Esophagus (tissue), 2 donors: ENCODE measurements at regions not wholly inside any gene's neighbourhood (a gene's known extent, or its start where the extent isn't known, plus 50 kb on each side); places are given as distances from the start of the nearest gene placed in this dataset.
"Not testable (repeated sequence)": the region's sequence is repeated elsewhere in the genome, so short reads cannot be mapped to it uniquely, and the experiment has no call there.

ENCODE experiments used
- H3K27ac ChIP-seq, 2 donors: one replicate each; pipeline ENCODE4 v1.5.1; 2013; ENCODE audit warnings: low read depth in 2 of 2, mild to moderate bottlenecking in 2 of 2, inconsistent platforms in 1 of 2, low read length in 1 of 2, moderate library complexity in 1 of 2
- H3K27me3 ChIP-seq, 2 donors: one replicate each; pipeline ENCODE4 v1.6.1; 2013; ENCODE audit warnings: low read length in 2 of 2, control low read depth in 1 of 2, mild to moderate bottlenecking in 1 of 2; ENCODE audit not compliant: insufficient read depth in 2 of 2, control insufficient read depth in 1 of 2
- H3K36me3 ChIP-seq, 2 donors: one replicate each; pipeline ENCODE4 v1.6.1; 2013; ENCODE audit warnings: low read length in 1 of 2; ENCODE audit not compliant: control insufficient read depth in 2 of 2, insufficient read depth in 2 of 2
- H3K4me1 ChIP-seq, 2 donors: one replicate each; pipeline ENCODE4 v1.6.1; 2013; ENCODE audit warnings: low read length in 1 of 2; ENCODE audit not compliant: control insufficient read depth in 2 of 2, insufficient read depth in 2 of 2
- H3K4me3 ChIP-seq, 2 donors: one replicate each; pipeline ENCODE4 v1.5.1; 2013; ENCODE audit warnings: low read length in 2 of 2, mild to moderate bottlenecking in 2 of 2, low read depth in 1 of 2, moderate library complexity in 1 of 2
- H3K9me3 ChIP-seq, 2 donors: one replicate each; pipeline ENCODE4 v1.6.1; 2013; ENCODE audit warnings: mild to moderate bottlenecking in 2 of 2, low read depth in 1 of 2, low read length in 1 of 2, moderate library complexity in 1 of 2; ENCODE audit not compliant: control insufficient read depth in 2 of 2, insufficient read depth in 1 of 2
- WGBS, 2 donors: extraction: QIAGEN DNeasy Blood & Tissue Kit; methylation state at CpG; one replicate each; pipeline ENCODE4 v1.1.7; 2013; 5-methylcytosine and 5-hydroxymethylcytosine counted together
- donor health status: healthy with polysubstance abuse.
- donor health status: Bipolar disorder and iron deficiency.

DNA sequence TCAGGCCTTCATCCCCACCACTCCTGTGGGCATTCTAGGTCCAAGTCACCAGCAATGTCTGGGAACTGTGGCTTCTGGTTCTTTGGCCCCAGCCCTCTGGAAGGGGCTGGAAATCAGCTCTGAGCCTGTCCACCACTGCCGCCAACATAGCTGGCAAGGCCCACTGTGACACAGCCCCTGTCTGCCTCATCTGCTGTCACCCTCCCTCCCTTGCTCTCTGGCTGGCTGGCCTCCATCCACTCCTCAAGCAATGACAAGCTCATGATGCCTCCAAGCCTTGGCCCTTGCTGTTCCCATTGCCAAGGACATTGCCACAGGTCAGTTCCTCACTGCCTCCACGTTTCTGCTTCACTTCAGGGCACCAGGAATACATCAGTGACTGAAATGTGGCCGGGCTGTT is 93.7 kb downstream of the LHX2 start:
- no peaks in the 10 kb centered on the region for H3K9me3 ChIP-seq
- H3K36me3 ChIP-seq: no peaks in the 10 kb centered on the region
- no peaks in the 10 kb centered on the region for H3K4me1 ChIP-seq
- no peak overlapping the region for H3K27ac ChIP-seq
- no peaks in the 10 kb centered on the region for H3K27me3 ChIP-seq
- WGBS, 2 donors: 75% methylated on average over 3 of the region's 3 CpGs
- no peak overlapping the region for H3K4me3 ChIP-seq

DNA sequence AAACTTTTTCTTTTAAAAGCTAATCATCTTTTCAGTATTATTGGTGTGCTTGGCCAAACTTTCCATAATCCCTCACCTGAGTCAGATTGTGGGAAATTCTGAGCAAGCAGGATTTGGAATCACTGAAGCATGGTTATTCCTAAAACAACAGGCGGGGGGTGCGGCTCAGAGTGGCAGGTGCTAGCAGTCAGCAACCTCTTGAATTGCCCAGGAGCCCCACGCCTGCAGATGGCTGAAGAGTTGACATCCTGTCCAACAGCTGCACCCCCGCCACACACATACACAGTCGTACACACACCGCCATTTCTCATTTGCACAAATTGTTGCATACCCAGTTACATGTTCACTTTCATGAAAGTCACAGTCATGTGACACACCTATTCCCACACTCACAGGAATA is 96.6 kb downstream of the LHX2 start:
- Histone ChIP-seq H3K36me3 (no peaks in the 10 kb centered on the region), H3K27me3 (no peaks in the 10 kb centered on the region), H3K4me3 (no peak overlapping the region), H3K4me1 (no peaks in the 10 kb centered on the region), H3K9me3 (no peaks in the 10 kb centered on the region), H3K27ac (no peak overlapping the region)
- 68 to 73% methylated on average over 6 of the region's 6 CpGs for WGBS, 2 donors

DNA sequence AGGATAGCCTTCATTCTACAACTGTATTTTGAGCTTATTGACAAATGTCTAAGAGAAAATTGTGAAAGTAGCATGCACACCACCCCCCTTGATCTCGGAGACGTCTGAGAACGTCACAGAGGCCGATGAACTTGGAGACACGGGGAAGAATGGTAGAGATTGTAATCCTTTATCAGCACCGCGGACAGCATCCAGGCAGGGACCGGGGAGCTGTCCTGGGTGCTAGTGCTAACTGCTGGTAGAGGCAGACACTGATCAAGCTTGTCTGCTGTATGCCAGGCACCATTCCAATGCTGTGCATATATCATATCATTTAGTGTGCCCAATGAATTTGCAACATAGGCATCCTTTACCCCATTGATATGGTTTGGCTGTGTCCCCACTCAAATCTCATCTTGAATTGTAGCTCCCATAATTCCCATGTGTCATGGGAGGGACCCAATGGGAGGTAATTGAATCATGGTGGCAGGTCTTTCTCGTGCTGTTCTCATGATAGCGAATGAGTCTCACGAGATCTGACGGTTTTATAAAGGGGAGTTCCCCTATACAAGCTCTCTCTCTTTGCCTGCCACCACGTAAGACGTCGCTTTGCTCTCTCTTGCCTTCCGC is 98.8 kb downstream of the LHX2 start:
- H3K4me1 ChIP-seq: no peaks in the 10 kb centered on the region
- no peak overlapping the region for H3K4me3 ChIP-seq
- H3K36me3 ChIP-seq: no peaks in the 10 kb centered on the region
- peaks cover 0 to 4% of the 10 kb centered on the region in 2 donors for H3K9me3 ChIP-seq
- no peaks in the 10 kb centered on the region for H3K27me3 ChIP-seq
- 39 to 41% methylated on average over 16 of the region's 16 CpGs for WGBS, 2 donors
- H3K27ac ChIP-seq: no peak overlapping the region

DNA sequence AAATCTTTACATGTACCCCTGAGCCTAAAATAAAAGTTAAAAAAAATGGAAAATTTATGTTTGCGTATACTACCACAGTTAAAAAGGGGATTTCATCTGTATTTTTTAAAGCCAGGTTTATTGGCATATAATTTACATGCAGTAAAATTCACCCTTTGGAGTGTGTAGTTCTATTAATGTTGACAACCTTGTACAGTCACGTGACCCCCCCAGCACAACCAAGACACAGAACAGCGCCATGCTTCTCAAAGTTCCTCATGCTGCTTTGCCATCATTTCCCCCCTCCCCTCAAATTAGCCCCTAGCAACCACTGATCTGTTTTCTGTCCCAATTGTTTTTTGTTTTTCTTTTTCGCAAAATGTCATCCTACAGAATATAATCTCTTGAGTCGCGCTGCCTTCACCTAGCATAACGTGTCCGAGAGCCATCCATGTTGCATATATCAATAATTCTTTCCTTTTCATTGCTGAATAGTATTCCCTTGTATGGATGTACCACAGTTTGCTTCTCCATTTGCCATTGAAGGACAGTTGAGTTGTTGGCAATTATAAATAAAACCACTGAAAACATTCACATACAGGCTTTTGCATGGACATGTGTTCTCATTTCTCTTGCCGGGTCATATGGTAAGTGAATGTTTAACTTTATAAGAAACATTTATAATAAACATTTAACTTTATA is 105.3 kb downstream of the LHX2 start:
- peaks cover 0 to 7% of the 10 kb centered on the region in 2 donors for H3K9me3 ChIP-seq
- H3K4me3 ChIP-seq: no peak overlapping the region
- no peak overlapping the region for H3K27ac ChIP-seq
- no peaks in the 10 kb centered on the region for H3K27me3 ChIP-seq
- no peaks in the 10 kb centered on the region for H3K4me1 ChIP-seq
- no peaks in the 10 kb centered on the region for H3K36me3 ChIP-seq
- WGBS, 2 donors: 88 to 91% methylated on average over 9 of the region's 9 CpGs

DNA sequence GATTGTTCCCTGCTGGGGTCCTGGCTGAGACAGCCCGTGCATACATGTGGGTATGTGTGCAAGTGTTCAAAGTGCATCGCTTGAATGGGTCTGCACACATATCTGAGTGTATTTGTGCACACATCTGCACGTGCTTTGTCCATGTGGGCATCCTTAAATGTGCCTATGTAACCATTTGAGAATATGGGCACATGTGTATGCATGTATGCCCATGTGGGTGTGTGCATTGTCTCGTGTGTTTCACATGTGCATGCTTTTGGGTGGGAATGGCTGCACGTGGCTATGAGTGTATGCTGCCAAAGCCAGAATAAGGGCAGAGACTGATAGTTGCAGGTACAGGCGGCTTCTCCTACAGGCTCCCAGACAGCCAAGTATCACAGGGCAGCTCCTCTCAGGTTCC is 107.3 kb downstream of the LHX2 start:
- Histone ChIP-seq H3K27ac (no peak overlapping the region), H3K4me3 (no peak overlapping the region), H3K27me3 (no peaks in the 10 kb centered on the region), H3K36me3 (no peaks in the 10 kb centered on the region), H3K9me3 (peaks cover 3 to 7% of the 10 kb centered on the region in 2 donors), H3K4me1 (no peaks in the 10 kb centered on the region)
- WGBS, 2 donors: 60 to 64% methylated on average over 6 of the region's 6 CpGs

DNA sequence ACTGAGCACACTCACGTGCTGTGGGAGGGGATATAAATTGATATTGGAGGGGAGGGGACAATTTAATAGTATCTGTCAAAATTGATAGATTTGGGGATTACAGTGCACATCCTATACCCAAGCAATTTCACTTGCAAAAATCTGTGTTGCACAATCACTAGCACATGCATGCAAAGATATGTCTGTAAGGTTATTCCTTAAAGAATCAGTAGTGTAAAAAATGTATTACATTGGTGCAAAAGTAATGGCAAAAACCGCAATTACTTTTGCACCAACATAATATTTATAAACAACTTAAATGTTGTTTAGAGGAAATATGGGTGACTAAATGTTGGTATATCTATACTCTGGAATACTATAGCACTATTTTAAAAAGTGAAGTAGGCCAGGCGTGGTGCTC is 108.7 kb downstream of the LHX2 start:
- 72 to 75% methylated on average over 3 of the region's 3 CpGs for WGBS, 2 donors

DNA sequence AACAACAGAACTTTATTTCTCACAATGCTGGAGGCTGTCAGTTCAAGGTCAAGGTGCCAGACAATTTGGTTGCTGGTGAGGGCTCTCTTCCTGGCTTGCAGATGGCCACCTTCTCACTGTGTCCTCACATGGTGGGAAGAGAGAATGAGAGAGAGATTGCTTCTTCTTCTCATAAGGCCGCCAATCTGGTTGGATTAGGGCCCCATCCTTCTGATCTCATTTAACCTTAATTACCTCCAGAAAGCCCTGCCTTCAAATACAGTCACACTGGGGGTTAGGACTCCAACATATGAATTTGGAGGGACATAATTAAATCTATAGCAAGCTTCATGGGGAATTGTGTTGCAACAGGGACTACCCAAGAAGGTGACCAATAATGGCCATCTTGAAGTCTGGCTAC is 110.2 kb downstream of the LHX2 start:
- H3K27me3 ChIP-seq: no peaks in the 10 kb centered on the region
- no peak overlapping the region for H3K27ac ChIP-seq
- H3K9me3 ChIP-seq: peaks cover 3% of the 10 kb centered on the region in 2 donors
- H3K36me3 ChIP-seq: no peaks in the 10 kb centered on the region
- WGBS, 2 donors: 94 to 96% methylated on average over 1 of the region's 1 CpG
- no peak overlapping the region for H3K4me3 ChIP-seq
- H3K4me1 ChIP-seq: no peaks in the 10 kb centered on the region

More for the DNA sequence above, 108.7 kb downstream of the LHX2 start:
- Histone ChIP-seq H3K4me1 (no peaks in the 10 kb centered on the region), H3K9me3 (peaks cover 3% of the 10 kb centered on the region in 2 donors), H3K36me3 (no peaks in the 10 kb centered on the region), H3K4me3 (no peak overlapping the region), H3K27ac (no peak overlapping the region), H3K27me3 (no peaks in the 10 kb centered on the region)

DNA sequence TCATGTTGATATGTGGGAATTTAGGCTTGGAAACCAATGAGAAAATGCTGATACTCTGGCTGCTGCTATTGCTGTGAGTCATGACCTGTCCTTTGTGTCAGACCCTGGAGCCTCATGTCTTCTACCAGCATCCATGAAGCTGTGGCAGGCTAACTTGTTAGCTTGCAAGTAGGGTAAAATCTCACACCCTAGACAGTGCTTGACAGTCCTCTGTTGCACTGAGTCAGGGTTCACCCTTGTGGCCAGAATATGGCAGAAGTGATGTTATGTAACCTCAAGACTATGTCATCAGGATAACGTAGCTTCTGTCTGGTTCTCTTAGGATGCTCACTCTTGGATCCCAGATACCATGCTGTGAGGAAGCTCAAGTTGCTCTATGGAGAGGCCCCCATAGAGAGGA is 110.8 kb downstream of the LHX2 start:
- H3K4me1 ChIP-seq: no peaks in the 10 kb centered on the region
- H3K4me3 ChIP-seq: no peak overlapping the region
- H3K9me3 ChIP-seq: peaks cover 3% of the 10 kb centered on the region in 2 donors
- WGBS, 2 donors: 72% methylated on average over 1 of the region's 1 CpG
- H3K27ac ChIP-seq: no peak overlapping the region
- no peaks in the 10 kb centered on the region for H3K27me3 ChIP-seq
- no peaks in the 10 kb centered on the region for H3K36me3 ChIP-seq

DNA sequence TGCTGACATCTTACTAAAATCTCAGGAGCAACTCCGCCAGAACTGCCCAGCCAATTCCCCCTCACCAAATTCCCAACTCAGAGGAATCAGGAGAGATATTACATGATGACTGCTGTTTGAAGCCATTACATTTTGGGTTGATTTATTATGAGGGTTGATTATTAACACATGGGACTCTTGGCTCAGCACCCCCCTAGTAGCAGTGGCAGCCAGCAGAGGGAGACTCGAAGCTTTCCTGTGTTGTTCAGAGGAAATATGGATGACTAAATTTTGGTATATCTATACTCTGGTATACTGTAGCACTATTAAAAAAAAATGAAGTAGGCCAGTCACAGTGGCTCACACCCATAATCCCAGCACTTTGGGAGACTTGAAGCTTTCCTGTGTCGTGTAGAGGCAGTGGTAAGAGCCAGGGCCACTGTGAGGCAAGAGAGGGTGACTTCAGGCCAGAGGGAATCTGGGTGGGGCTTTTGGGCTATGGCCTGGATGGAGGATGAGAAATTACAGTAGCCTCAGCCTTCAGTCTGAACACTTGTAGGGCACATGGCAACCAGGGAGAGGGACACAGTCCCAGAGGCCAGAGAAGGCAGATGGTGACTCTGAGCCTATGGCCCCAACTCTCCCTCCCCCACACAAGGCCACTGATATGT is 111.4 kb downstream of the LHX2 start:
- H3K27ac ChIP-seq: no peak overlapping the region
- peaks cover 3% of the 10 kb centered on the region in 2 donors for H3K9me3 ChIP-seq
- no peaks in the 10 kb centered on the region for H3K4me1 ChIP-seq
- H3K4me3 ChIP-seq: no peak overlapping the region
- no peaks in the 10 kb centered on the region for H3K27me3 ChIP-seq
- WGBS, 2 donors: 66 to 67% methylated on average over 3 of the region's 3 CpGs
- H3K36me3 ChIP-seq: no peaks in the 10 kb centered on the region

DNA sequence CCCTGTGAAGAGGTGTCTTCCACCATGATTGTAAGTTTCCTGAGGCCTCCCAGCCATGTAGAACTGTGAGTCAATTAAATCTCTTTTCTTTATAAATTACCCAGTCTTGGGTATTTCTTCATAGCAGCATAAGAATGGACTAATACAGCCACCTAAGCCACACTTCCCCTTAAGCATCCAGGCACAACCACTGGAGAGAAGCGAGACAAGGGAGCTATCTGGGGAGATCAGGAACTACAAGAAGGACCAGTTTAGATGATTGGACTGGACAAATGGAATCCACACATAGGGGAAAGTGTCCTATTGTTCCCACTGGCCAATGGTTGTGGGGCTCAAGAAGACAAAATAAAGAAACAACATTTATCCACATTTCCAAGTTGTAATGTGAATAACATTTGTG is 112.1 kb downstream of the LHX2 start:
- not testable (repeated sequence) for H3K27me3 ChIP-seq, H3K27ac ChIP-seq, H3K4me3 ChIP-seq, H3K36me3 ChIP-seq, H3K9me3 ChIP-seq, H3K4me1 ChIP-seq
- WGBS, 2 donors: 85 to 89% methylated on average over 1 of the region's 1 CpG
